Liver (tissue), 8 donors: ENCODE measurements at regions not wholly inside any gene's neighbourhood (a gene's known extent, or its start where the extent isn't known, plus 50 kb on each side); places are given as distances from the start of the nearest gene placed in this dataset.

Source experiments
- DNase-seq: peaks from one replicate; pipeline ENCODE4 v3.0.0-alpha.2; 2017; ENCODE audit warnings: low spot score
- H3K27ac ChIP-seq, 2 donors: one replicate each; pipeline ENCODE4 v1.7.0; 2013; ENCODE audit warnings: inconsistent platforms in 2 of 2, low read length in 2 of 2, control low read depth in 1 of 2, low read depth in 1 of 2, mild to moderate bottlenecking in 1 of 2
- H3K27me3 ChIP-seq, 4 donors: one replicate each; pipeline versions ENCODE4 v1.6.1 to v1.7.0; 2013; ENCODE audit warnings: low read length in 3 of 4, inconsistent platforms in 1 of 4, mild to moderate bottlenecking in 1 of 4, moderate library complexity in 1 of 4; ENCODE audit not compliant: control insufficient read depth in 4 of 4, insufficient read depth in 4 of 4
- H3K36me3 ChIP-seq, 4 donors: one replicate each; pipeline versions ENCODE4 v1.6.1 to v1.7.0; 2013; ENCODE audit warnings: low read length in 3 of 4, mild to moderate bottlenecking in 3 of 4, low read depth in 1 of 4, moderate library complexity in 1 of 4; ENCODE audit not compliant: control insufficient read depth in 4 of 4, insufficient read depth in 3 of 4
- H3K4me1 ChIP-seq, 4 donors: one replicate each; pipeline versions ENCODE4 v1.6.1 to v1.7.0; 2013; ENCODE audit warnings: low read length in 3 of 4, mild to moderate bottlenecking in 3 of 4, moderate library complexity in 1 of 4; ENCODE audit not compliant: control insufficient read depth in 4 of 4, insufficient read depth in 4 of 4
- H3K4me3 ChIP-seq, 3 donors: one replicate each; pipeline versions ENCODE4 v1.6.1 to v1.7.0; 2013; ENCODE audit warnings: low read length in 3 of 3, control low read depth in 1 of 3, low read depth in 1 of 3, mild to moderate bottlenecking in 1 of 3
- H3K9ac ChIP-seq, 2 donors: one replicate each; pipeline ENCODE4 v1.7.0; 2013; ENCODE audit warnings: low read length in 2 of 2, mild to moderate bottlenecking in 2 of 2, moderate library complexity in 2 of 2, control low read depth in 1 of 2, low read depth in 1 of 2
- H3K9me3 ChIP-seq, 4 donors: one replicate each; pipeline versions ENCODE4 v1.6.1 to v1.7.0; 2013; ENCODE audit warnings: low read length in 3 of 4; ENCODE audit not compliant: control insufficient read depth in 4 of 4
- EGR1 ChIP-seq, 2 donors: IDR thresholded peaks; 2 replicates each; pipeline ENCODE4 v1.6.1; 2016 to 2018; ENCODE audit warnings: antibody characterized with exemption in 2 of 2, low read depth in 2 of 2
- FOXA1 ChIP-seq: IDR thresholded peaks from 2 replicates; pipeline ENCODE4 v1.6.1; 2016; ENCODE audit warnings: antibody characterized with exemption
- FOXA2 ChIP-seq: IDR thresholded peaks from 2 replicates; pipeline ENCODE4 v1.6.1; 2016; ENCODE audit warnings: antibody characterized with exemption
- GABPA ChIP-seq, 2 donors: IDR thresholded peaks in 1 of 2; conservative IDR thresholded peaks in 1 of 2; 2 replicates each; pipeline ENCODE4 v1.6.1; 2016; ENCODE audit warnings: antibody characterized with exemption in 2 of 2, mild to moderate bottlenecking in 1 of 2, moderate library complexity in 1 of 2
- HNF4A ChIP-seq, 2 donors: conservative IDR thresholded peaks; 2 replicates each; pipeline ENCODE4 v1.6.1; 2016; ENCODE audit warnings: antibody characterized with exemption in 2 of 2, mild to moderate bottlenecking in 2 of 2
- HNF4G ChIP-seq: IDR thresholded peaks from 2 replicates; pipeline ENCODE4 v1.6.1; 2016; ENCODE audit warnings: antibody characterized with exemption
- JUND ChIP-seq, 2 donors: IDR thresholded peaks; 2 replicates each; pipeline ENCODE4 v1.6.1; 2016; ENCODE audit warnings: antibody characterized with exemption in 2 of 2
- NR2F2 ChIP-seq: IDR thresholded peaks from 2 replicates; pipeline ENCODE4 v1.6.1; 2016; ENCODE audit warnings: antibody characterized with exemption
- RAD21 ChIP-seq, 2 donors: IDR thresholded peaks; 2 replicates each; pipeline ENCODE4 v1.6.1; 2016; ENCODE audit warnings: antibody characterized with exemption in 2 of 2, mild to moderate bottlenecking in 2 of 2
- RXRA ChIP-seq, 2 donors: IDR thresholded peaks; 2 replicates each; pipeline ENCODE4 v1.6.1; 2017 to 2018; ENCODE audit warnings: antibody characterized with exemption in 2 of 2, mild to moderate bottlenecking in 1 of 2
- SP1 ChIP-seq: IDR thresholded peaks from 2 replicates; pipeline ENCODE4 v1.6.1; 2018; ENCODE audit warnings: antibody characterized with exemption, mild to moderate bottlenecking
- TAF1 ChIP-seq: conservative IDR thresholded peaks from 2 replicates; pipeline ENCODE4 v1.6.1; 2016; ENCODE audit warnings: antibody characterized with exemption, mild to moderate bottlenecking
- YY1 ChIP-seq: IDR thresholded peaks from 2 replicates; pipeline ENCODE4 v1.6.1; 2016; ENCODE audit warnings: antibody characterized with exemption, mild to moderate bottlenecking
- WGBS: extraction: QIAGEN DNeasy Blood & Tissue Kit; methylation state at CpG from one replicate; pipeline ENCODE4 v1.1.7; 2013; 5-methylcytosine and 5-hydroxymethylcytosine counted together
- TF ChIP-seq, protein P1 (sequence below): IDR thresholded peaks from 2 replicates; pipeline ENCODE4 v1.6.1; 2016; ENCODE audit warnings: antibody characterized with exemption
- TF ChIP-seq, protein P2 (sequence below): IDR thresholded peaks from 2 replicates; pipeline ENCODE4 v1.6.1; 2016; ENCODE audit warnings: antibody characterized with exemption
- TF ChIP-seq, protein P3 (sequence below): fragments of 150-350 bp; IDR thresholded peaks from 2 replicates; pipeline ENCODE4 v1.5.1; 2017; ENCODE audit warnings: improper control_type of control experiment, low read depth, low read length; ENCODE audit not compliant: missing input control
- TF ChIP-seq, protein P4 (sequence below): IDR thresholded peaks from 2 replicates; pipeline ENCODE4 v1.6.1; 2016; ENCODE audit warnings: antibody characterized with exemption, mild to moderate bottlenecking
- TF ChIP-seq, protein P5 (sequence below): IDR thresholded peaks from 2 replicates; pipeline ENCODE4 v1.6.1; 2016; ENCODE audit warnings: antibody characterized with exemption
- donor health status: healthy.
- donor health status: healthy.
- donor health status: healthy.
- donor health status: healthy.
- donor health status: healthy.

DNA sequence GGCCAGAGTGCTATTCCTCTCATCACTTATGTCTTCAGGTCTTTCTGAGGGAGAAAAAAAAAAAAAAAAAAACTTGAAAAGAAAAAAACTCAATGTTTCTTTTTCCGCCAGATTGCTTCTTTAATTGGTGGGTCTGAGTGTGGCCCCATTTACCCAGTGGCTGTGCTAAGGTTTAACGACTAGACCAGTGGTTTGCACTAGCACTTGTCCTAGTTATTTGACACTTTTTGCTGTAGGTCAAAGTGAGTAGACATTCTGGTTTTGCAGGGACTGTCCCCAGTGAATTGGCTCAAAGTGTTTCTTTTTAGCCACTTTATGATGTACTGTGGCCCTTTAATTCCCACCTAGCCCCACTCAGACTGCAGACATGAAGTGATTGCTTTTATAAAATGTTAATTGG is 273.3 kb downstream of the PTEN start:
- DNase-seq: no peak
- 71% methylated on average over 2 of the region's 2 CpGs for WGBS
- no peaks in the 10 kb centered on the region for H3K9me3 ChIP-seq
- no peak overlapping the region for H3K4me3 ChIP-seq
- no peaks in the 10 kb centered on the region for H3K4me1 ChIP-seq
- no peak overlapping the region for H3K9ac ChIP-seq
- no peak overlapping the region for H3K27ac ChIP-seq
- TF ChIP-seq, protein P1, sequence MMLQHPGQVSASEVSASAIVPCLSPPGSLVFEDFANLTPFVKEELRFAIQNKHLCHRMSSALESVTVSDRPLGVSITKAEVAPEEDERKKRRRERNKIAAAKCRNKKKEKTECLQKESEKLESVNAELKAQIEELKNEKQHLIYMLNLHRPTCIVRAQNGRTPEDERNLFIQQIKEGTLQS: no peak
- TF ChIP-seq YY1 (no peak), EGR1 (IDR thresholded peaks at IDR 0.05; ENCODE audit: low read depth in 2 of 2) (no peak), RAD21 (IDR thresholded peaks at IDR 0.05) (no peak), HNF4A (conservative IDR thresholded peaks at IDR 0.05) (no peak)
- no peaks in the 10 kb centered on the region for H3K27me3 ChIP-seq
- H3K36me3 ChIP-seq: no peaks in the 10 kb centered on the region

DNA sequence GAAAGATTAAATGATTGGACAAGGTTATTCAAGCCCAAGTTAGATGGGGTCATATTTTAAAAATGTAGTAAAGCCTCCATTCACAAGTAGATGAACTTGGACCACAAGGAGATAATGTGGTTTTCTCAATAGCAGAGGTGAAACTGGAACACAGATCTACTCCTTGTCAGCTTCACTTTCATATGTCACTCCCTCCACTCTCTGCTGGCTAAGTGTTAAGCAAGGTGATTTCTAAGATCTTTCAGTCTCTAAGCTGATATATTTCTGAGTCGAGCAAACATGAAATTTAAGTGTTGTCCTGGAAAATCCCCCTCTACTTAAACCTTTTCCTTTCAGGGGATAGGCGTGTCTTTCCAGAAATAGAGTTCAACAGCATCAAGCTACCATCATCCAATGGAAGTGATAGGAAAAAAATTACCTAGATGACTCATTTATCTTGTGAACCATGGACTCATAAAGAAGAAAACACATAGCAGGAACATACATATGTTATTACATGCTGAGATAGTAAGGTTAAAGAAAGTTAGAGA is 275.0 kb downstream of the PTEN start:
- Histone ChIP-seq H3K36me3 (no peaks in the 10 kb centered on the region), H3K4me3 (no peak overlapping the region), H3K27me3 (no peaks in the 10 kb centered on the region), H3K4me1 (no peaks in the 10 kb centered on the region), H3K27ac (no peak overlapping the region), H3K9ac (no peak overlapping the region), H3K9me3 (no peaks in the 10 kb centered on the region)
- no peak for DNase-seq
- TF ChIP-seq HNF4A (conservative IDR thresholded peaks at IDR 0.05) (no peak), SP1 (no peak), FOXA2 (no peak), YY1 (no peak), NR2F2 (no peak), JUND (IDR thresholded peaks at IDR 0.05) (no peak), GABPA (IDR thresholded peaks at IDR 0.05 in 1 of 2, conservative IDR thresholded peaks at IDR 0.05 in 1 of 2) (no peak), EGR1 (IDR thresholded peaks at IDR 0.05; ENCODE audit: low read depth in 2 of 2) (no peak), HNF4G (no peak), FOXA1 (no peak), TAF1 (no peak), RAD21 (IDR thresholded peaks at IDR 0.05) (no peak), RXRA (IDR thresholded peaks at IDR 0.05) (no peak)
- TF ChIP-seq, protein P1: no peak
- TF ChIP-seq, protein P2, sequence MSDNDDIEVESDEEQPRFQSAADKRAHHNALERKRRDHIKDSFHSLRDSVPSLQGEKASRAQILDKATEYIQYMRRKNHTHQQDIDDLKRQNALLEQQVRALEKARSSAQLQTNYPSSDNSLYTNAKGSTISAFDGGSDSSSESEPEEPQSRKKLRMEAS: no peak
- TF ChIP-seq, protein P3, sequence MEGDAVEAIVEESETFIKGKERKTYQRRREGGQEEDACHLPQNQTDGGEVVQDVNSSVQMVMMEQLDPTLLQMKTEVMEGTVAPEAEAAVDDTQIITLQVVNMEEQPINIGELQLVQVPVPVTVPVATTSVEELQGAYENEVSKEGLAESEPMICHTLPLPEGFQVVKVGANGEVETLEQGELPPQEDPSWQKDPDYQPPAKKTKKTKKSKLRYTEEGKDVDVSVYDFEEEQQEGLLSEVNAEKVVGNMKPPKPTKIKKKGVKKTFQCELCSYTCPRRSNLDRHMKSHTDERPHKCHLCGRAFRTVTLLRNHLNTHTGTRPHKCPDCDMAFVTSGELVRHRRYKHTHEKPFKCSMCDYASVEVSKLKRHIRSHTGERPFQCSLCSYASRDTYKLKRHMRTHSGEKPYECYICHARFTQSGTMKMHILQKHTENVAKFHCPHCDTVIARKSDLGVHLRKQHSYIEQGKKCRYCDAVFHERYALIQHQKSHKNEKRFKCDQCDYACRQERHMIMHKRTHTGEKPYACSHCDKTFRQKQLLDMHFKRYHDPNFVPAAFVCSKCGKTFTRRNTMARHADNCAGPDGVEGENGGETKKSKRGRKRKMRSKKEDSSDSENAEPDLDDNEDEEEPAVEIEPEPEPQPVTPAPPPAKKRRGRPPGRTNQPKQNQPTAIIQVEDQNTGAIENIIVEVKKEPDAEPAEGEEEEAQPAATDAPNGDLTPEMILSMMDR: no peak
- TF ChIP-seq, protein P4, sequence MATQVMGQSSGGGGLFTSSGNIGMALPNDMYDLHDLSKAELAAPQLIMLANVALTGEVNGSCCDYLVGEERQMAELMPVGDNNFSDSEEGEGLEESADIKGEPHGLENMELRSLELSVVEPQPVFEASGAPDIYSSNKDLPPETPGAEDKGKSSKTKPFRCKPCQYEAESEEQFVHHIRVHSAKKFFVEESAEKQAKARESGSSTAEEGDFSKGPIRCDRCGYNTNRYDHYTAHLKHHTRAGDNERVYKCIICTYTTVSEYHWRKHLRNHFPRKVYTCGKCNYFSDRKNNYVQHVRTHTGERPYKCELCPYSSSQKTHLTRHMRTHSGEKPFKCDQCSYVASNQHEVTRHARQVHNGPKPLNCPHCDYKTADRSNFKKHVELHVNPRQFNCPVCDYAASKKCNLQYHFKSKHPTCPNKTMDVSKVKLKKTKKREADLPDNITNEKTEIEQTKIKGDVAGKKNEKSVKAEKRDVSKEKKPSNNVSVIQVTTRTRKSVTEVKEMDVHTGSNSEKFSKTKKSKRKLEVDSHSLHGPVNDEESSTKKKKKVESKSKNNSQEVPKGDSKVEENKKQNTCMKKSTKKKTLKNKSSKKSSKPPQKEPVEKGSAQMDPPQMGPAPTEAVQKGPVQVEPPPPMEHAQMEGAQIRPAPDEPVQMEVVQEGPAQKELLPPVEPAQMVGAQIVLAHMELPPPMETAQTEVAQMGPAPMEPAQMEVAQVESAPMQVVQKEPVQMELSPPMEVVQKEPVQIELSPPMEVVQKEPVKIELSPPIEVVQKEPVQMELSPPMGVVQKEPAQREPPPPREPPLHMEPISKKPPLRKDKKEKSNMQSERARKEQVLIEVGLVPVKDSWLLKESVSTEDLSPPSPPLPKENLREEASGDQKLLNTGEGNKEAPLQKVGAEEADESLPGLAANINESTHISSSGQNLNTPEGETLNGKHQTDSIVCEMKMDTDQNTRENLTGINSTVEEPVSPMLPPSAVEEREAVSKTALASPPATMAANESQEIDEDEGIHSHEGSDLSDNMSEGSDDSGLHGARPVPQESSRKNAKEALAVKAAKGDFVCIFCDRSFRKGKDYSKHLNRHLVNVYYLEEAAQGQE: no peak
- TF ChIP-seq, protein P5, sequence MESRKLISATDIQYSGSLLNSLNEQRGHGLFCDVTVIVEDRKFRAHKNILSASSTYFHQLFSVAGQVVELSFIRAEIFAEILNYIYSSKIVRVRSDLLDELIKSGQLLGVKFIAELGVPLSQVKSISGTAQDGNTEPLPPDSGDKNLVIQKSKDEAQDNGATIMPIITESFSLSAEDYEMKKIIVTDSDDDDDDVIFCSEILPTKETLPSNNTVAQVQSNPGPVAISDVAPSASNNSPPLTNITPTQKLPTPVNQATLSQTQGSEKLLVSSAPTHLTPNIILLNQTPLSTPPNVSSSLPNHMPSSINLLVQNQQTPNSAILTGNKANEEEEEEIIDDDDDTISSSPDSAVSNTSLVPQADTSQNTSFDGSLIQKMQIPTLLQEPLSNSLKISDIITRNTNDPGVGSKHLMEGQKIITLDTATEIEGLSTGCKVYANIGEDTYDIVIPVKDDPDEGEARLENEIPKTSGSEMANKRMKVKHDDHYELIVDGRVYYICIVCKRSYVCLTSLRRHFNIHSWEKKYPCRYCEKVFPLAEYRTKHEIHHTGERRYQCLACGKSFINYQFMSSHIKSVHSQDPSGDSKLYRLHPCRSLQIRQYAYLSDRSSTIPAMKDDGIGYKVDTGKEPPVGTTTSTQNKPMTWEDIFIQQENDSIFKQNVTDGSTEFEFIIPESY: no peak
- 80% methylated on average over 2 of the region's 2 CpGs for WGBS
